Erythroblast (primary cell): ENCODE measurements at regions not wholly inside any gene's neighbourhood (a gene's known extent, or its start where the extent isn't known, plus 50 kb on each side); places are given as distances from the start of the nearest gene placed in this dataset.

Experiments
- GATA1 ChIP-seq: IDR thresholded peaks from 2 replicates; pipeline ENCODE4 v1.6.1; 2011; ENCODE audit warnings: low read depth, mild to moderate bottlenecking, control low read depth, low read length, moderate library complexity
- POLR2A ChIP-seq: IDR thresholded peaks from 2 replicates; pipeline ENCODE4 v1.6.1; 2011; ENCODE audit warnings: mild to moderate bottlenecking, low read length

- no peak for TF ChIP-seq POLR2A
- TF ChIP-seq GATA1, result no peak
Observed at GRCh38 chr4:79626101-79626500, 218.1 kb upstream of the GK2 start.
